ENCODE measurements at regions not wholly inside any gene's neighbourhood (a gene's known extent, or its start where the extent isn't known, plus 50 kb on each side); places are given as distances from the start of the nearest gene placed in this dataset.
"Not testable (repeated sequence)": the region's sequence is repeated elsewhere in the genome, so short reads cannot be mapped to it uniquely, and the experiment has no call there.

- DNase-seq = peak; percentile 37 to 67
Observed at GRCh38 chr12:28023156-28023887, 50.8 kb upstream of the PTHLH start.

GRCh38 chr12:28024231-28024995, 51.9 kb upstream of the PTHLH start:
- DNase-seq = peak in 1 of 2 experiments; percentile 14

GRCh38 chr12:28025821-28026505, 53.4 kb upstream of the PTHLH start:
- DNase-seq = no peak

GRCh38 chr12:28026701-28027100, 54.2 kb upstream of the PTHLH start:
- no peak for DNase-seq

GRCh38 chr12:28027328-28027727, 54.8 kb upstream of the PTHLH start:
- no peak for DNase-seq

- DNase-seq = no peak
Observed at GRCh38 chr12:28027947-28028724, 55.6 kb upstream of the PTHLH start.

GRCh38 chr12:28032811-28033537, 60.4 kb upstream of the PTHLH start:
- no peak for DNase-seq

- no peak for DNase-seq
Observed at GRCh38 chr12:28033538-28033915, 61.0 kb upstream of the PTHLH start.

- no peak for DNase-seq
Observed at GRCh38 chr12:28034271-28034670, 61.7 kb upstream of the PTHLH start.

GRCh38 chr12:28035500-28035899, 63.0 kb upstream of the PTHLH start:
- no peak for DNase-seq

GRCh38 chr12:28036940-28037339, 64.4 kb upstream of the PTHLH start:
- DNase-seq = no peak

GRCh38 chr12:28040246-28040645, 67.7 kb upstream of the PTHLH start:
- DNase-seq = no peak

GRCh38 chr12:28046600-28046999, 74.1 kb upstream of the PTHLH start:
- DNase-seq = not testable (repeated sequence)

GRCh38 chr12:28050606-28051005, 78.1 kb upstream of the PTHLH start:
- no peak for DNase-seq

GRCh38 chr12:28051516-28052354, 79.2 kb upstream of the PTHLH start:
- DNase-seq = no peak

GRCh38 chr12:28053564-28053963, 81.0 kb upstream of the PTHLH start:
- no peak for DNase-seq

GRCh38 chr12:28054583-28054982, 82.0 kb upstream of the PTHLH start:
- DNase-seq = no peak

GRCh38 chr12:28057856-28058615, 85.5 kb upstream of the PTHLH start:
- DNase-seq = no peak

GRCh38 chr12:28059220-28059619, 86.7 kb upstream of the PTHLH start:
- DNase-seq = no peak

- DNase-seq = no peak
Observed at GRCh38 chr12:28059668-28060067, 87.1 kb upstream of the PTHLH start.

GRCh38 chr12:28060871-28061270, 88.3 kb upstream of the PTHLH start:
- no peak for DNase-seq
